ENCODE measurements at regions not wholly inside any gene's neighbourhood (a gene's known extent, or its start where the extent isn't known, plus 50 kb on each side); places are given as distances from the start of the nearest gene placed in this dataset.
A peak's percentile ranks its signal among the peaks of the same experiment; 100 is the strongest.

- no peak overlapping the region for H3K4me3 ChIP-seq (ENCODE audit: low read depth, low read length)
- TF ChIP-seq MAX (IDR thresholded peaks at IDR 0.05; ENCODE audit: low read depth, low read length) = no peak
- no peak for TF ChIP-seq POLR2A (IDR thresholded peaks at IDR 0.05; ENCODE audit: extremely low read depth, insufficient read length)
- no peak for TF ChIP-seq MYC (IDR thresholded peaks at IDR 0.05; ENCODE audit: low read depth, low read length)
- TF ChIP-seq CTCF (IDR thresholded peaks at IDR 0.05; ENCODE audit: low read depth, low read length) = no peak
- DNase-seq (ENCODE audit: low read depth) = no peak
Observed at GRCh38 chr1:191734321-191734720, 423.9 kb upstream of the RGS18 start.

- TF ChIP-seq POLR2A (IDR thresholded peaks at IDR 0.05; ENCODE audit: extremely low read depth, insufficient read length) (no peak), MAX (IDR thresholded peaks at IDR 0.05; ENCODE audit: low read depth, low read length) (no peak), MYC (IDR thresholded peaks at IDR 0.05; ENCODE audit: low read depth, low read length) (no peak), CTCF (IDR thresholded peaks at IDR 0.05; ENCODE audit: low read depth, low read length) (no peak)
- H3K4me3 ChIP-seq (ENCODE audit: low read depth, low read length) = no peak overlapping the region
- no peak for DNase-seq (ENCODE audit: low read depth)
Observed at GRCh38 chr1:191739544-191739943, 418.7 kb upstream of the RGS18 start.

- no peak for TF ChIP-seq CTCF (IDR thresholded peaks at IDR 0.05; ENCODE audit: low read depth, low read length)
- no peak overlapping the region for H3K4me3 ChIP-seq (ENCODE audit: low read depth, low read length)
- peak; percentile 7 for DNase-seq (ENCODE audit: low read depth)
Observed at GRCh38 chr1:191752342-191752741, 405.9 kb upstream of the RGS18 start.

- TF ChIP-seq MAX (IDR thresholded peaks at IDR 0.05; ENCODE audit: low read depth, low read length) (no peak), POLR2A (IDR thresholded peaks at IDR 0.05; ENCODE audit: extremely low read depth, insufficient read length) (no peak), MYC (IDR thresholded peaks at IDR 0.05; ENCODE audit: low read depth, low read length) (no peak), CTCF (IDR thresholded peaks at IDR 0.05; ENCODE audit: low read depth, low read length) (no peak)
- peak; percentile 4 for DNase-seq (ENCODE audit: low read depth)
- no peak overlapping the region for H3K4me3 ChIP-seq (ENCODE audit: low read depth, low read length)
Observed at GRCh38 chr1:191760016-191760415, 398.2 kb upstream of the RGS18 start.

GRCh38 chr1:191788551-191788950 is 369.7 kb upstream of the RGS18 start:
- H3K4me3 ChIP-seq (ENCODE audit: low read depth, low read length) = no peak overlapping the region
- DNase-seq (ENCODE audit: low read depth) = no peak
- TF ChIP-seq POLR2A (IDR thresholded peaks at IDR 0.05; ENCODE audit: extremely low read depth, insufficient read length) = no peak
- TF ChIP-seq MAX (IDR thresholded peaks at IDR 0.05; ENCODE audit: low read depth, low read length) = no peak
- no peak for TF ChIP-seq CTCF (IDR thresholded peaks at IDR 0.05; ENCODE audit: low read depth, low read length)
- TF ChIP-seq MYC (IDR thresholded peaks at IDR 0.05; ENCODE audit: low read depth, low read length) = no peak

GRCh38 chr1:191798178-191798577 is 360.1 kb upstream of the RGS18 start:
- TF ChIP-seq POLR2A (IDR thresholded peaks at IDR 0.05; ENCODE audit: extremely low read depth, insufficient read length) (no peak), MAX (IDR thresholded peaks at IDR 0.05; ENCODE audit: low read depth, low read length) (no peak), CTCF (IDR thresholded peaks at IDR 0.05; ENCODE audit: low read depth, low read length) (no peak), MYC (IDR thresholded peaks at IDR 0.05; ENCODE audit: low read depth, low read length) (no peak)
- DNase-seq (ENCODE audit: low read depth) = no peak
- no peak overlapping the region for H3K4me3 ChIP-seq (ENCODE audit: low read depth, low read length)

Data from NB4 (cell line).